OCI-LY1 (cell line): ENCODE measurements at regions not wholly inside any gene's neighbourhood (a gene's known extent, or its start where the extent isn't known, plus 50 kb on each side); places are given as distances from the start of the nearest gene placed in this dataset.

Experiments
- EZH2 ChIP-seq: fragments of 200-600 bp; sonication (generic), shearing (Covaris generic); IDR thresholded peaks from 2 replicates; pipeline ENCODE4 v1.8.0; 2017; ENCODE audit warnings: borderline replicate concordance, mixed run types, mild to moderate bottlenecking, antibody characterized with exemption, low read length, moderate library complexity, mixed read lengths
- TF ChIP-seq, protein P1 (sequence below): fragments of 200-600 bp; sonication (generic), shearing (Covaris generic); IDR thresholded peaks from 2 replicates; pipeline ENCODE4 v1.5.1; 2017; ENCODE audit warnings: mild to moderate bottlenecking, antibody characterized with exemption, low read length, moderate library complexity, mixed read lengths

DNA sequence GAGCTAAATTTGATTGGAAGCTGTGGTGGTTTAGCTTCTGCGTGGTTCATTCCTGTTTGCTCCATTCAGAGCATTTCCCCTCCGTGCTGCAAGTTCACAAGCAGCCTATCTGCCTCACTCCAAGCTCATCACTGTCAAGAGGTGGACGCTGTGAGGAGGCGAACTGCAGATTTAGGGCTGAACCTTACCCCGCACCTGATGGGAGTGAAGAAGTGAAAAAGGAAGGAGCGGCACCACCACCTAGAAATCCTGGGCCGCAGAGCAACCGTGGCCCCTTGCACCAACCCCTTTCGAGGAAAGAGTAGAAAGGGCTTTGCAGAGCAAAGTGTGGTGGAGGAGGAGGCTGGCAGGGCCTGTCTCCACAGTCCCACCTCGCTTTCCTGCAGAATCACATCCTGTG, 117.4 kb downstream of the IER5 start:
- TF ChIP-seq, protein P1, sequence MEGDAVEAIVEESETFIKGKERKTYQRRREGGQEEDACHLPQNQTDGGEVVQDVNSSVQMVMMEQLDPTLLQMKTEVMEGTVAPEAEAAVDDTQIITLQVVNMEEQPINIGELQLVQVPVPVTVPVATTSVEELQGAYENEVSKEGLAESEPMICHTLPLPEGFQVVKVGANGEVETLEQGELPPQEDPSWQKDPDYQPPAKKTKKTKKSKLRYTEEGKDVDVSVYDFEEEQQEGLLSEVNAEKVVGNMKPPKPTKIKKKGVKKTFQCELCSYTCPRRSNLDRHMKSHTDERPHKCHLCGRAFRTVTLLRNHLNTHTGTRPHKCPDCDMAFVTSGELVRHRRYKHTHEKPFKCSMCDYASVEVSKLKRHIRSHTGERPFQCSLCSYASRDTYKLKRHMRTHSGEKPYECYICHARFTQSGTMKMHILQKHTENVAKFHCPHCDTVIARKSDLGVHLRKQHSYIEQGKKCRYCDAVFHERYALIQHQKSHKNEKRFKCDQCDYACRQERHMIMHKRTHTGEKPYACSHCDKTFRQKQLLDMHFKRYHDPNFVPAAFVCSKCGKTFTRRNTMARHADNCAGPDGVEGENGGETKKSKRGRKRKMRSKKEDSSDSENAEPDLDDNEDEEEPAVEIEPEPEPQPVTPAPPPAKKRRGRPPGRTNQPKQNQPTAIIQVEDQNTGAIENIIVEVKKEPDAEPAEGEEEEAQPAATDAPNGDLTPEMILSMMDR, result no peak
- TF ChIP-seq EZH2, result no peak
